ENCODE measurements at regions not wholly inside any gene's neighbourhood (a gene's known extent, or its start where the extent isn't known, plus 50 kb on each side); places are given as distances from the start of the nearest gene placed in this dataset.

GRCh38 chr2:150373374-150373773, 114.1 kb downstream of the RND3 start:
- DNase-seq (no peak), ATAC-seq (no peak)
- no peaks in the 10 kb centered on the region for H3K36me3 ChIP-seq
- no peaks in the 10 kb centered on the region for H3K4me1 ChIP-seq
- no peaks in the 10 kb centered on the region for H3K27me3 ChIP-seq (ENCODE audit: low read depth)
- TF ChIP-seq, protein P1, sequence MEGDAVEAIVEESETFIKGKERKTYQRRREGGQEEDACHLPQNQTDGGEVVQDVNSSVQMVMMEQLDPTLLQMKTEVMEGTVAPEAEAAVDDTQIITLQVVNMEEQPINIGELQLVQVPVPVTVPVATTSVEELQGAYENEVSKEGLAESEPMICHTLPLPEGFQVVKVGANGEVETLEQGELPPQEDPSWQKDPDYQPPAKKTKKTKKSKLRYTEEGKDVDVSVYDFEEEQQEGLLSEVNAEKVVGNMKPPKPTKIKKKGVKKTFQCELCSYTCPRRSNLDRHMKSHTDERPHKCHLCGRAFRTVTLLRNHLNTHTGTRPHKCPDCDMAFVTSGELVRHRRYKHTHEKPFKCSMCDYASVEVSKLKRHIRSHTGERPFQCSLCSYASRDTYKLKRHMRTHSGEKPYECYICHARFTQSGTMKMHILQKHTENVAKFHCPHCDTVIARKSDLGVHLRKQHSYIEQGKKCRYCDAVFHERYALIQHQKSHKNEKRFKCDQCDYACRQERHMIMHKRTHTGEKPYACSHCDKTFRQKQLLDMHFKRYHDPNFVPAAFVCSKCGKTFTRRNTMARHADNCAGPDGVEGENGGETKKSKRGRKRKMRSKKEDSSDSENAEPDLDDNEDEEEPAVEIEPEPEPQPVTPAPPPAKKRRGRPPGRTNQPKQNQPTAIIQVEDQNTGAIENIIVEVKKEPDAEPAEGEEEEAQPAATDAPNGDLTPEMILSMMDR (IDR thresholded peaks at IDR 0.05): no peak
- intact Hi-C loops (cut with DNase I): no loop called here
- no peak overlapping the region for H3K27ac ChIP-seq
- H3K4me3 ChIP-seq: no peak overlapping the region
- H3K9me3 ChIP-seq: no peaks in the 10 kb centered on the region

GRCh38 chr2:150371044-150371818, 116.2 kb downstream of the RND3 start:
- Histone ChIP-seq H3K4me1 (no peaks in the 10 kb centered on the region), H3K36me3 (no peaks in the 10 kb centered on the region), H3K27ac (no peak overlapping the region), H3K9me3 (no peaks in the 10 kb centered on the region), H3K4me3 (no peak overlapping the region), H3K27me3 (ENCODE audit: low read depth) (no peaks in the 10 kb centered on the region)
- intact Hi-C loops (cut with DNase I): no loop called here
- ATAC-seq: peak; percentile 36 to 48
- no peak for DNase-seq
- TF ChIP-seq, protein P1 (IDR thresholded peaks at IDR 0.05): no peak

- DNase-seq: no peak
- no peaks in the 10 kb centered on the region for H3K36me3 ChIP-seq
- H3K4me3 ChIP-seq: no peak overlapping the region
- no peaks in the 10 kb centered on the region for H3K27me3 ChIP-seq (ENCODE audit: low read depth)
- H3K9me3 ChIP-seq: no peaks in the 10 kb centered on the region
- ATAC-seq: no peak
- TF ChIP-seq, protein P1 (IDR thresholded peaks at IDR 0.05): no peak
- H3K4me1 ChIP-seq: no peaks in the 10 kb centered on the region
- intact Hi-C loops (cut with DNase I): no loop called here
- no peak overlapping the region for H3K27ac ChIP-seq
These were observed 116.9 kb downstream of the RND3 start for GRCh38 chr2:150370561-150370960.

- no peaks in the 10 kb centered on the region for H3K36me3 ChIP-seq
- intact Hi-C loops (cut with DNase I): no loop called here
- H3K27me3 ChIP-seq (ENCODE audit: low read depth): no peaks in the 10 kb centered on the region
- H3K9me3 ChIP-seq: no peaks in the 10 kb centered on the region
- TF ChIP-seq, protein P1 (IDR thresholded peaks at IDR 0.05): no peak
- DNase-seq (no peak), ATAC-seq (no peak)
- no peak overlapping the region for H3K4me3 ChIP-seq
- H3K27ac ChIP-seq: no peak overlapping the region
- H3K4me1 ChIP-seq: no peaks in the 10 kb centered on the region
These were observed 117.6 kb downstream of the RND3 start for GRCh38 chr2:150369862-150370261.

GRCh38 chr2:150358468-150358807, 129.0 kb downstream of the RND3 start:
- TF ChIP-seq, protein P1 (IDR thresholded peaks at IDR 0.05): no peak
- no peaks in the 10 kb centered on the region for H3K9me3 ChIP-seq
- intact Hi-C loops (cut with DNase I): no loop called here
- no peaks in the 10 kb centered on the region for H3K4me1 ChIP-seq
- no peaks in the 10 kb centered on the region for H3K27me3 ChIP-seq (ENCODE audit: low read depth)
- no peaks in the 10 kb centered on the region for H3K36me3 ChIP-seq
- H3K4me3 ChIP-seq: no peak overlapping the region
- DNase-seq (no peak), ATAC-seq (no peak)
- no peak overlapping the region for H3K27ac ChIP-seq
